H9 (cell line): ENCODE measurements at regions not wholly inside any gene's neighbourhood (a gene's known extent, or its start where the extent isn't known, plus 50 kb on each side); places are given as distances from the start of the nearest gene placed in this dataset.

Source experiments
- DNase-seq: peaks from one replicate; pipeline ENCODE4 v3.0.0-alpha.2; 2017
- H2AFZ ChIP-seq: one replicate; pipeline ENCODE4 v1.6.1; 2013; ENCODE audit warnings: mild to moderate bottlenecking, low read length, control low read depth, moderate library complexity
- H2AK5ac ChIP-seq: 2 replicates; pipeline ENCODE4 v1.6.1; 2013; ENCODE audit warnings: low read length, control low read depth, mixed read lengths; ENCODE audit not compliant: insufficient read length
- H2BK120ac ChIP-seq: one replicate; pipeline ENCODE4 v1.6.1; 2013; ENCODE audit warnings: low read depth, mild to moderate bottlenecking, low read length, control low read depth, inconsistent platforms; ENCODE audit not compliant: poor library complexity, severe bottlenecking
- H2BK12ac ChIP-seq: 2 replicates; pipeline ENCODE4 v1.6.1; 2013; ENCODE audit warnings: low read length, control low read depth, mixed read lengths, low read depth; ENCODE audit not compliant: insufficient read length
- H2BK15ac ChIP-seq: 2 replicates; pipeline ENCODE4 v1.6.1; 2013; ENCODE audit warnings: low read depth, low read length, control low read depth
- H2BK20ac ChIP-seq: one replicate; pipeline ENCODE4 v1.6.1; 2013; ENCODE audit warnings: low read depth, mild to moderate bottlenecking, low read length, control low read depth, inconsistent platforms; ENCODE audit not compliant: poor library complexity, severe bottlenecking
- H2BK5ac ChIP-seq: 2 replicates; pipeline ENCODE4 v1.6.1; 2013; ENCODE audit warnings: low read length, control low read depth, mixed read lengths; ENCODE audit not compliant: insufficient read length
- H3K14ac ChIP-seq: 2 replicates; pipeline ENCODE4 v1.6.1; 2013; ENCODE audit warnings: low read length, control low read depth; ENCODE audit not compliant: insufficient read depth
- H3K18ac ChIP-seq: 2 replicates; pipeline ENCODE4 v1.6.1; 2013; ENCODE audit warnings: low read depth, mild to moderate bottlenecking, mixed read lengths, low read length, control low read depth; ENCODE audit not compliant: insufficient read length
- H3K23ac ChIP-seq: 2 replicates; pipeline ENCODE4 v1.6.1; 2013; ENCODE audit warnings: low read length, control low read depth, mixed read lengths, low read depth; ENCODE audit not compliant: insufficient read length
- H3K23me2 ChIP-seq: 2 replicates; pipeline ENCODE4 v1.6.1; 2013; ENCODE audit warnings: low read depth, mild to moderate bottlenecking, mixed read lengths, low read length, control low read depth; ENCODE audit not compliant: insufficient read length, poor library complexity, severe bottlenecking
- H3K27ac ChIP-seq: 2 replicates; pipeline ENCODE4 v1.5.1; 2013; ENCODE audit warnings: low read length, control low read depth, mixed read lengths, low read depth; ENCODE audit not compliant: insufficient read length
- H3K27me3 ChIP-seq: 2 replicates; pipeline ENCODE4 v1.6.1; 2013; ENCODE audit warnings: low read length, control low read depth, inconsistent platforms; ENCODE audit not compliant: insufficient read depth
- H3K4ac ChIP-seq: 2 replicates; pipeline ENCODE4 v1.6.1; 2013; ENCODE audit warnings: low read depth, mild to moderate bottlenecking, control low read depth, inconsistent platforms, low read length, moderate library complexity
- H3K4me1 ChIP-seq: 2 replicates; pipeline ENCODE4 v1.6.1; 2013; ENCODE audit warnings: low read length, control low read depth, inconsistent platforms; ENCODE audit not compliant: insufficient read depth
- H3K4me2 ChIP-seq: 2 replicates; pipeline ENCODE4 v1.6.1; 2013; ENCODE audit warnings: low read length, control low read depth, mixed read lengths; ENCODE audit not compliant: insufficient read length, insufficient read depth
- H3K56ac ChIP-seq: 2 replicates; pipeline ENCODE4 v1.6.1; 2013; ENCODE audit warnings: low read depth, mild to moderate bottlenecking, mixed read lengths, low read length, control low read depth; ENCODE audit not compliant: insufficient read length
- H3K79me1 ChIP-seq: 2 replicates; pipeline ENCODE4 v1.6.1; 2013; ENCODE audit warnings: low read depth, mild to moderate bottlenecking, moderate library complexity, low read length, control low read depth, inconsistent platforms; ENCODE audit not compliant: insufficient read depth, poor library complexity, severe bottlenecking
- H3K79me2 ChIP-seq: 2 replicates; pipeline ENCODE4 v1.6.1; 2013; ENCODE audit warnings: low read length, control low read depth, inconsistent platforms; ENCODE audit not compliant: insufficient read depth
- H3K9ac ChIP-seq: 2 replicates; pipeline ENCODE4 v1.6.1; 2013; ENCODE audit warnings: low read length, control low read depth, mixed read lengths; ENCODE audit not compliant: insufficient read length; ENCODE audit errors: extremely low read depth
- H3K9me3 ChIP-seq: one replicate; pipeline ENCODE4 v1.6.1; 2013; ENCODE audit warnings: low read depth, low read length, inconsistent platforms; ENCODE audit not compliant: control insufficient read depth
- H3T11ph ChIP-seq: one replicate; pipeline ENCODE4 v1.6.1; 2013; ENCODE audit warnings: mild to moderate bottlenecking, low read length, control low read depth, inconsistent platforms
- H4K20me1 ChIP-seq: one replicate; pipeline ENCODE4 v1.6.1; 2013; ENCODE audit not compliant: control insufficient read depth, insufficient read length, insufficient read depth
- H4K5ac ChIP-seq: 2 replicates; pipeline ENCODE4 v1.6.1; 2013; ENCODE audit warnings: low read depth, mild to moderate bottlenecking, mixed read lengths, low read length, control low read depth; ENCODE audit not compliant: insufficient read length
- H4K8ac ChIP-seq: replicated peaks from 2 replicates; pipeline ENCODE4 v1.6.1; 2013; ENCODE audit warnings: low read length, control low read depth, mixed read lengths, low read depth; ENCODE audit not compliant: insufficient read length
- H4K91ac ChIP-seq: 2 replicates; pipeline ENCODE4 v1.6.1; 2013; ENCODE audit warnings: low read depth, mild to moderate bottlenecking, moderate library complexity, mixed read lengths, low read length, control low read depth; ENCODE audit not compliant: insufficient read length
- H3K27ac Mint-ChIP-seq, 3 experiments: 2 replicates in 2 of 3; 3 replicates in 1 of 3; pipeline ENCODE4 v1.8.0; 2020 to 2021; ENCODE audit warnings: mixed read lengths in 3 of 3, mild to moderate bottlenecking in 1 of 3, moderate library complexity in 1 of 3
- H3K27me3 Mint-ChIP-seq: 2 replicates; pipeline ENCODE4 v1.8.0; 2021; ENCODE audit warnings: low read depth, mild to moderate bottlenecking, moderate library complexity, mixed read lengths
- H3K36me3 Mint-ChIP-seq, 3 experiments: 2 replicates in 2 of 3; 3 replicates in 1 of 3; pipeline ENCODE4 v1.8.0; 2020 to 2021; ENCODE audit warnings: low read depth in 3 of 3, mixed read lengths in 3 of 3; ENCODE audit not compliant: insufficient read depth in 1 of 3
- H3K4me1 Mint-ChIP-seq, 2 experiments: 2 replicates each; pipeline ENCODE4 v1.8.0; 2020; ENCODE audit warnings: mixed read lengths in 2 of 2
- H3K4me3 Mint-ChIP-seq, 2 experiments: 2 replicates in 1 of 2; 3 replicates in 1 of 2; pipeline ENCODE4 v1.8.0; 2020 to 2021; ENCODE audit warnings: mild to moderate bottlenecking in 2 of 2, mixed read lengths in 2 of 2, moderate library complexity in 1 of 2
- H3K9me3 Mint-ChIP-seq, 2 experiments: 2 replicates in 1 of 2; 3 replicates in 1 of 2; pipeline ENCODE4 v1.8.0; 2020; ENCODE audit warnings: mild to moderate bottlenecking in 2 of 2, mixed read lengths in 2 of 2, moderate library complexity in 1 of 2
- CTCF ChIP-seq: fragments of 200-600 bp; sonication (generic); conservative IDR thresholded peaks from 3 replicates; pipeline ENCODE4 v1.8.0; 2021; ENCODE audit warnings: antibody characterized with exemption, mild to moderate bottlenecking
- WGBS: extraction: QIAGEN DNeasy Blood & Tissue Kit; methylation state at CpG from one replicate; pipeline ENCODE4 v1.1.7; 2013; ENCODE audit warnings: missing lambda C conversion rate, low lambda C conversion rate, mixed read lengths; ENCODE audit not compliant: insufficient read length; ENCODE audit errors: extremely low coverage; 5-methylcytosine and 5-hydroxymethylcytosine counted together

- TF ChIP-seq CTCF: no peak
- Histone ChIP-seq H4K5ac (no peak overlapping the region), H3K14ac (no peak overlapping the region), H3K4me2 (no peak overlapping the region), H2BK5ac (no peak overlapping the region), H2BK120ac (no peak overlapping the region), H2BK12ac (no peak overlapping the region), H2BK20ac (no peak overlapping the region), H4K8ac (no peak overlapping the region), H4K91ac (no peak overlapping the region), H3K79me2 (no peaks in the 10 kb centered on the region), H3K18ac (no peak overlapping the region), H3K9ac (no peak overlapping the region), H2BK15ac (no peak overlapping the region), H3K56ac (no peak overlapping the region), H3K27me3 (no peaks in the 10 kb centered on the region), H3K27ac (no peak overlapping the region), H2AFZ (no peak overlapping the region), H3K4me1 (no peaks in the 10 kb centered on the region), H3K23me2 (no peaks in the 10 kb centered on the region), H3K79me1 (no peaks in the 10 kb centered on the region), H3K23ac (no peak overlapping the region), H3T11ph (no peak overlapping the region), H3K9me3 (no peaks in the 10 kb centered on the region), H2AK5ac (no peak overlapping the region), H3K4ac (no peak overlapping the region), H4K20me1 (no peaks in the 10 kb centered on the region)
- H3K9me3 Mint-ChIP-seq: peaks cover 19 to 32% of the 10 kb centered on the region in 2 experiments
- WGBS: no CpG with 5 or more reads among the region's 2 CpGs
- no peaks in the 10 kb centered on the region; the same call in 1 of the 2 replicates for H3K27me3 Mint-ChIP-seq
- no peak for DNase-seq
- peaks cover 3 to 4% of the 10 kb centered on the region in 2 experiments; a peak in 3 of 4 replicates for H3K4me1 Mint-ChIP-seq
- no peak overlapping the region for H3K4me3 Mint-ChIP-seq
- peaks cover 4 to 36% (median 23%) of the 10 kb centered on the region in 3 experiments for H3K36me3 Mint-ChIP-seq
- H3K27ac Mint-ChIP-seq: no peak overlapping the region
Measured at GRCh38 chr7:120039138-120039537, 233.8 kb upstream of the KCND2 start.
